Mucosa of rectum (tissue), 2 donors: ENCODE measurements at regions not wholly inside any gene's neighbourhood (a gene's known extent, or its start where the extent isn't known, plus 50 kb on each side); places are given as distances from the start of the nearest gene placed in this dataset.

Experiments used
- H3K27ac ChIP-seq, 2 donors: one replicate each; pipeline ENCODE4 v1.7.0; 2013; ENCODE audit warnings: inconsistent platforms in 2 of 2, low read depth in 2 of 2, low read length in 2 of 2
- H3K27me3 ChIP-seq, 2 donors: one replicate each; pipeline ENCODE4 v1.7.0; 2013; ENCODE audit warnings: low read length in 2 of 2; ENCODE audit not compliant: control insufficient read depth in 2 of 2, insufficient read depth in 2 of 2
- H3K36me3 ChIP-seq, 2 donors: one replicate each; pipeline ENCODE4 v1.7.0; 2013; ENCODE audit warnings: low read length in 2 of 2; ENCODE audit not compliant: control insufficient read depth in 2 of 2, insufficient read depth in 2 of 2
- H3K4me1 ChIP-seq, 2 donors: one replicate each; pipeline ENCODE4 v1.7.0; 2013; ENCODE audit warnings: low read length in 2 of 2, mild to moderate bottlenecking in 1 of 2; ENCODE audit not compliant: control insufficient read depth in 2 of 2, insufficient read depth in 2 of 2
- H3K4me3 ChIP-seq, 2 donors: one replicate each; pipeline ENCODE4 v1.7.0; 2013; ENCODE audit warnings: low read length in 2 of 2
- H3K9ac ChIP-seq, 2 donors: one replicate each; pipeline ENCODE4 v1.7.0; 2013; ENCODE audit warnings: low read length in 2 of 2, low read depth in 1 of 2, mild to moderate bottlenecking in 1 of 2
- H3K9me3 ChIP-seq, 2 donors: one replicate each; pipeline ENCODE4 v1.7.0; 2013; ENCODE audit warnings: low read length in 2 of 2; ENCODE audit not compliant: control insufficient read depth in 2 of 2
- donor health status: healthy.
- donor health status: Normal muscosa, but diverticular disease.

GRCh38 chr1:195012995-195013394 is 1595.2 kb downstream of the KCNT2 start:
- H3K4me1 ChIP-seq: no peaks in the 10 kb centered on the region
- no peaks in the 10 kb centered on the region for H3K27me3 ChIP-seq

GRCh38 chr1:195005338-195005737 is 1602.9 kb downstream of the KCNT2 start:
- Histone ChIP-seq H3K9me3 (no peaks in the 10 kb centered on the region), H3K27me3 (no peaks in the 10 kb centered on the region), H3K4me1 (no peaks in the 10 kb centered on the region), H3K36me3 (no peaks in the 10 kb centered on the region), H3K4me3 (no peak overlapping the region), H3K27ac (no peak overlapping the region), H3K9ac (no peak overlapping the region)

More at GRCh38 chr1:195012995-195013394, 1595.2 kb downstream of the KCNT2 start:
- Histone ChIP-seq H3K36me3 (no peaks in the 10 kb centered on the region), H3K9me3 (no peaks in the 10 kb centered on the region), H3K4me3 (no peak overlapping the region), H3K27ac (no peak overlapping the region), H3K9ac (no peak overlapping the region)

DNA sequence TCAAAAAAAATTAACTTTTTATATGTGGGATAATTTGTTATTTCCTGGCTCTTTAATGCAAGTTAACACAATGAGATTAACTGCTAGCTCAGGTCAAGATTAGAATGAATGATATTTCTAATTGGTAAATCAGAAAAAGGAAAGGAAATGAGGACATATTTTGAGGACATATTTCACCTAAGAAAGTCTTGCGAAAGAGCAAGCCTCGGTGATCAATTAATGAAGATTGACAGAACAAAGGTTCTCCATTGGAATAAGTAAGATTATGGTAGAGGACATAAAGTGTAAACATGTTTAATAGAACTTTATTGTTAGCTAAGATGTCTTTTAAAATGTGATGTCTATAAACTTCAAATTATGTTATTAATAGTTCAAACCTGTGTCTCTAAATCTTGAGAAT is 1617.8 kb downstream of the KCNT2 start:
- no peaks in the 10 kb centered on the region for H3K4me1 ChIP-seq
- no peaks in the 10 kb centered on the region for H3K27me3 ChIP-seq
- no peak overlapping the region for H3K27ac ChIP-seq
- no peak overlapping the region for H3K4me3 ChIP-seq
- H3K9ac ChIP-seq: no peak overlapping the region
- H3K36me3 ChIP-seq: no peaks in the 10 kb centered on the region
- H3K9me3 ChIP-seq: no peaks in the 10 kb centered on the region

- Histone ChIP-seq H3K4me1 (no peaks in the 10 kb centered on the region), H3K9ac (no peak overlapping the region), H3K27ac (no peak overlapping the region), H3K9me3 (no peaks in the 10 kb centered on the region), H3K36me3 (no peaks in the 10 kb centered on the region), H3K4me3 (no peak overlapping the region), H3K27me3 (no peaks in the 10 kb centered on the region)
Observed at GRCh38 chr1:194975913-194976312, 1632.3 kb downstream of the KCNT2 start.

DNA sequence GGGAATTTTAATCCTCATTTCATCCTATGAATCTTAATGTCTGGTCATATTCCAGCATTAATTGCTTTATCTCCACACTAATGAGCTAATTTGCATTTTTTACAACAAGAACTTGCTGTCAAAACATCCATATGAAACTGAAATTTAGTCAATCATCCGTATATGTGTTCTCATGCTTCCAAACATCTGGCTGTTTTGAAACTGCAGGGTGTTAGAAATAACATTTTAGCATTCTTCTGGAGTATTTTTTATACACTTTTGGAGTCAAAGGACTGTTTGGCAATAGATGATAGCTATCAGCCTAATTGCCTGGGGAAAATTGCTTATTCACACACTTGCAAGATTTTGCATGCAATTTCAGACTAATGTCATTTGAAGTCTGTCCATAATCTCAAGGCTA is 1639.3 kb downstream of the KCNT2 start:
- Histone ChIP-seq H3K27ac (no peak overlapping the region), H3K4me1 (no peaks in the 10 kb centered on the region), H3K9ac (no peak overlapping the region), H3K9me3 (no peaks in the 10 kb centered on the region), H3K36me3 (no peaks in the 10 kb centered on the region), H3K27me3 (no peaks in the 10 kb centered on the region), H3K4me3 (no peak overlapping the region)

GRCh38 chr1:194959795-194960194 is 1648.4 kb downstream of the KCNT2 start:
- H3K4me1 ChIP-seq: no peaks in the 10 kb centered on the region
- no peaks in the 10 kb centered on the region for H3K36me3 ChIP-seq
- no peaks in the 10 kb centered on the region for H3K9me3 ChIP-seq
- no peak overlapping the region for H3K9ac ChIP-seq
- H3K27me3 ChIP-seq: no peaks in the 10 kb centered on the region
- H3K4me3 ChIP-seq: no peak overlapping the region
- H3K27ac ChIP-seq: no peak overlapping the region

- Histone ChIP-seq H3K36me3 (no peaks in the 10 kb centered on the region), H3K27ac (no peak overlapping the region), H3K4me3 (no peak overlapping the region), H3K4me1 (no peaks in the 10 kb centered on the region), H3K9me3 (no peaks in the 10 kb centered on the region), H3K9ac (no peak overlapping the region), H3K27me3 (no peaks in the 10 kb centered on the region)
Observed at GRCh38 chr1:194952171-194952570, 1656.1 kb downstream of the KCNT2 start.

- Histone ChIP-seq H3K27me3 (no peaks in the 10 kb centered on the region), H3K9me3 (no peaks in the 10 kb centered on the region), H3K36me3 (no peaks in the 10 kb centered on the region), H3K27ac (no peak overlapping the region), H3K4me3 (no peak overlapping the region), H3K9ac (no peak overlapping the region), H3K4me1 (no peaks in the 10 kb centered on the region)
Observed at GRCh38 chr1:194950584-194950983, 1657.7 kb downstream of the KCNT2 start.

DNA sequence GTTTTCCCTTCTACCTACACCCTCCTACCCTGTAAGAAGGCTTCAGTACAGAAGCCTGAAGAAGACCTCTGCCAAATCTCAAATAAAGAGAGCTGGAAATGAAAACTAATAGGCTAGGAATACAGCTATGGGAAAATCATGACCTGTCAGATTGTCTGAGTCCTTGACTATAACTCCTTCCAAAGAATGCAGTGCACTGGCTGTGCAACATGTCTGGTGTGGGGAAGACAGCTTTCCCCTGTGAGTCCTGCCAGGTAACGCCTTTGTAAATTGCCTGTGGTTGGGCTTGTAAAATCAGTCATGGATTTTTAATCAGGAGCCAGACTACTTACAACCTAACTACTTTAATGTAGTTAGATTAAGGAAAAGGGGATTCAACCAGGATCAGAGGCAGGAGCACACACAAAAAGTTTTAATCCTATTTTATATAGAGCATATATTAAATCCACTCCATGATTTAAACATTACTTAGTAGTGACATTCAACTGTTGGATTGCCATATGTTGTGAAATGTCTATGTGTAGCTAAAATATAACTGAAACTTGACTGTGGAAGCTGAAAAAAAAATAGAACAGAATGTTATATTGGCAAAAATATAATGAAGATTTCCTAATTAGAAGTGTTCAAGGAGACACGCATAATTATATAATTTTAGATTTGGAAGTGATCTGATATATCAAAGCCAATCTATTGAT is 1667.8 kb downstream of the KCNT2 start:
- H3K9me3 ChIP-seq: no peaks in the 10 kb centered on the region
- H3K27ac ChIP-seq: no peak overlapping the region
- H3K4me3 ChIP-seq: no peak overlapping the region
- no peaks in the 10 kb centered on the region for H3K27me3 ChIP-seq
- H3K9ac ChIP-seq: no peak overlapping the region
- no peaks in the 10 kb centered on the region for H3K36me3 ChIP-seq
- no peaks in the 10 kb centered on the region for H3K4me1 ChIP-seq

GRCh38 chr1:194935864-194936263 is 1672.4 kb downstream of the KCNT2 start:
- no peak overlapping the region for H3K9ac ChIP-seq
- no peaks in the 10 kb centered on the region for H3K36me3 ChIP-seq
- no peak overlapping the region for H3K27ac ChIP-seq
- no peak overlapping the region for H3K4me3 ChIP-seq
- no peaks in the 10 kb centered on the region for H3K27me3 ChIP-seq
- H3K4me1 ChIP-seq: no peaks in the 10 kb centered on the region
- H3K9me3 ChIP-seq: no peaks in the 10 kb centered on the region

GRCh38 chr1:194931166-194931565 is 1677.1 kb downstream of the KCNT2 start:
- Histone ChIP-seq H3K4me1 (no peaks in the 10 kb centered on the region), H3K9me3 (no peaks in the 10 kb centered on the region), H3K27ac (no peak overlapping the region), H3K36me3 (no peaks in the 10 kb centered on the region), H3K4me3 (no peak overlapping the region), H3K27me3 (no peaks in the 10 kb centered on the region), H3K9ac (no peak overlapping the region)
